GM12878 (cell line): ENCODE measurements at regions not wholly inside any gene's neighbourhood (a gene's known extent, or its start where the extent isn't known, plus 50 kb on each side); places are given as distances from the start of the nearest gene placed in this dataset.

ENCODE experiments used
- BCL11A ChIP-seq: IDR thresholded peaks from 2 replicates; pipeline ENCODE4 v1.6.1; 2011; ENCODE audit warnings: low read depth, low read length
- CTCF ChIP-seq, 3 experiments: IDR thresholded peaks in 2 of 3; conservative IDR thresholded peaks in 1 of 3; 2 replicates each; pipeline ENCODE4 v1.5.1; 2011; ENCODE audit warnings: low read depth in 3 of 3, low read length in 3 of 3, mild to moderate bottlenecking in 3 of 3, control low read depth in 2 of 3, moderate library complexity in 2 of 3, inconsistent platforms in 1 of 3, mixed read lengths in 1 of 3; ENCODE audit not compliant: control insufficient read depth in 2 of 3, insufficient read depth in 1 of 3; ENCODE audit errors: extremely low read depth in 1 of 3
- REST ChIP-seq: IDR thresholded peaks from 2 replicates; pipeline ENCODE4 v1.6.1; 2012; ENCODE audit warnings: mild to moderate bottlenecking, low read depth, low read length

GRCh38 chr10:89857431-89858042, 156.1 kb downstream of the KIF20B start:
- TF ChIP-seq BCL11A (no peak), REST (no peak), CTCF (IDR thresholded peaks at IDR 0.05 in 2 of 3, conservative IDR thresholded peaks at IDR 0.05 in 1 of 3; ENCODE audit: control insufficient read depth in 2 of 3, extremely low read depth in 1 of 3, insufficient read depth in 1 of 3, low read depth in 3 of 3, low read length in 3 of 3) (no peak)
